B cell (primary cell): ENCODE measurements at regions not wholly inside any gene's neighbourhood (a gene's known extent, or its start where the extent isn't known, plus 50 kb on each side); places are given as distances from the start of the nearest gene placed in this dataset.

ENCODE experiments used
- ATAC-seq: fragments of 200-7000 bp; cut with Tn5 transposase; one replicate; pipeline ENCODE4 v1.10.0; 2021; ENCODE audit warnings: low read depth, mild to moderate bottlenecking, moderate number of reproducible peaks, moderate library complexity
- CTCF ChIA-PET: fragments of 350-600 bp; sonication (Branson Sonifier 250); formaldehyde crosslinking; loops from one replicate; lab custom pipeline; 2021; ENCODE audit warnings: antibody characterized with exemption, inconsistent platforms; lab: Charles Lee
- POLR2A ChIA-PET: fragments of 350-600 bp; sonication (Branson Sonifier 250); formaldehyde crosslinking; loops from one replicate; lab custom pipeline; 2021; ENCODE audit warnings: antibody characterized with exemption; lab: Charles Lee
- DNase-seq: peaks from one replicate; pipeline ENCODE4 v3.0.0; 2013
- H2AFZ ChIP-seq: 2 replicates; pipeline ENCODE4 v1.6.1; 2012; ENCODE audit warnings: mild to moderate bottlenecking, low read depth, low read length; ENCODE audit not compliant: insufficient read depth, poor library complexity, severe bottlenecking
- H3K27ac ChIP-seq, 2 donors: 1 replicate in 1 of 2; 2 replicates in 1 of 2; pipeline ENCODE4 v1.5.1; 2012 to 2013; ENCODE audit warnings: low read length in 2 of 2, mild to moderate bottlenecking in 2 of 2, moderate library complexity in 1 of 2
- H3K27me3 ChIP-seq, 4 experiments: fragments of 200-600 bp in 1 of 4; sonication (generic) in 1 of 4; replicated peaks in 1 of 4; 1 replicate in 2 of 4; 2 replicates in 2 of 4; pipeline versions ENCODE4 v1.6.1 to v1.7.0; 2013 to 2016; ENCODE audit warnings: low read length in 3 of 4, mild to moderate bottlenecking in 2 of 4, mixed read lengths in 1 of 4, moderate library complexity in 1 of 4; ENCODE audit not compliant: insufficient read depth in 4 of 4, control insufficient read depth in 3 of 4; ENCODE audit errors: control extremely low read depth in 1 of 4
- H3K36me3 ChIP-seq, 2 experiments: replicated peaks in 1 of 2; 1 replicate in 1 of 2; 2 replicates in 1 of 2; pipeline versions ENCODE4 v1.6.1 to v1.7.1; 2013; ENCODE audit warnings: low read length in 1 of 2; ENCODE audit not compliant: insufficient read depth in 2 of 2, control insufficient read depth in 1 of 2; ENCODE audit errors: control extremely low read depth in 1 of 2, extremely low read depth in 1 of 2
- H3K4me1 ChIP-seq, 2 donors: fragments of 200-600 bp in 1 of 2; sonication (generic) in 1 of 2; 1 replicate in 1 of 2; 2 replicates in 1 of 2; pipeline versions ENCODE4 v1.5.1 to v1.6.1; 2013 to 2017; ENCODE audit warnings: low read length in 2 of 2; ENCODE audit not compliant: control insufficient read depth in 2 of 2, insufficient read depth in 2 of 2
- H3K4me2 ChIP-seq: replicated peaks from 2 replicates; pipeline ENCODE3; 2012; ENCODE audit warnings: mild to moderate bottlenecking, low read depth, low read length; ENCODE audit not compliant: poor library complexity, severe bottlenecking
- H3K4me3 ChIP-seq, 5 experiments: fragments of 200-600 bp in 1 of 5; sonication (generic) in 1 of 5; 1 replicate in 3 of 5; 2 replicates in 2 of 5; pipeline versions ENCODE4 v1.5.1 to v1.7.0; 2011 to 2016; ENCODE audit warnings: low read length in 4 of 5, mild to moderate bottlenecking in 4 of 5, low read depth in 2 of 5, control low read depth in 1 of 5, moderate library complexity in 1 of 5; ENCODE audit not compliant: insufficient read depth in 1 of 5; ENCODE audit errors: control extremely low read depth in 1 of 5, extremely low read depth in 1 of 5
- H3K79me2 ChIP-seq: fragments of 200-600 bp; sonication (generic); one replicate; pipeline ENCODE4 v1.6.0; 2016; ENCODE audit warnings: low read length; ENCODE audit not compliant: control insufficient read depth, insufficient read depth
- H3K9ac ChIP-seq: fragments of 200-600 bp; sonication (generic); 2 replicates; pipeline ENCODE4 v1.6.1; 2017; ENCODE audit warnings: mild to moderate bottlenecking, low read length, moderate library complexity
- H3K9me3 ChIP-seq, 3 donors: one replicate each; pipeline versions ENCODE4 v1.6.1 to v1.7.1; 2013; ENCODE audit warnings: low read length in 2 of 3; ENCODE audit not compliant: control insufficient read depth in 2 of 3, insufficient read depth in 1 of 3; ENCODE audit errors: control extremely low read depth in 1 of 3
- H4K20me1 ChIP-seq: 2 replicates; pipeline ENCODE4 v1.6.0; 2012; ENCODE audit warnings: mild to moderate bottlenecking, low read length; ENCODE audit not compliant: insufficient read depth, control insufficient read depth, poor library complexity, severe bottlenecking
- H3K27ac Mint-ChIP-seq: one replicate; pipeline ENCODE4 v1.8.0; 2021; ENCODE audit warnings: mixed read lengths
- H3K27me3 Mint-ChIP-seq: one replicate; pipeline ENCODE4 v1.8.0; 2021; ENCODE audit warnings: mixed read lengths
- H3K4me1 Mint-ChIP-seq: one replicate; pipeline ENCODE4 v1.8.0; 2021; ENCODE audit warnings: mixed read lengths
- H3K4me3 Mint-ChIP-seq: one replicate; pipeline ENCODE4 v1.8.0; 2021; ENCODE audit warnings: mixed read lengths
- H3K9me3 Mint-ChIP-seq: one replicate; pipeline ENCODE4 v1.8.0; 2022; ENCODE audit warnings: mixed read lengths; ENCODE audit not compliant: insufficient read depth
- EZH2 ChIP-seq: IDR thresholded peaks from 2 replicates; pipeline ENCODE4 v1.6.1; 2012; ENCODE audit warnings: borderline replicate concordance, low read depth, mild to moderate bottlenecking, moderate library complexity, low read length; ENCODE audit not compliant: insufficient read depth, poor library complexity, severe bottlenecking
- WGBS: methylation state at CpG from one replicate; pipeline ENCODE4 v1.1.5; 2013; ENCODE audit warnings: missing lambda C conversion rate; ENCODE audit not compliant: insufficient coverage; 5-methylcytosine and 5-hydroxymethylcytosine counted together
- intact Hi-C: fragments of 100-400 bp; cut with micrococcal nuclease; formaldehyde crosslinking; loops from one replicate; pipeline ENCODE4 v1.10.0; 2022
- TF ChIP-seq, protein P1 (sequence below): fragments of 200-600 bp; IDR thresholded peaks from one replicate; pipeline ENCODE4 v1.8.0; 2022; ENCODE audit warnings: antibody characterized with exemption, mild to moderate bottlenecking

DNA sequence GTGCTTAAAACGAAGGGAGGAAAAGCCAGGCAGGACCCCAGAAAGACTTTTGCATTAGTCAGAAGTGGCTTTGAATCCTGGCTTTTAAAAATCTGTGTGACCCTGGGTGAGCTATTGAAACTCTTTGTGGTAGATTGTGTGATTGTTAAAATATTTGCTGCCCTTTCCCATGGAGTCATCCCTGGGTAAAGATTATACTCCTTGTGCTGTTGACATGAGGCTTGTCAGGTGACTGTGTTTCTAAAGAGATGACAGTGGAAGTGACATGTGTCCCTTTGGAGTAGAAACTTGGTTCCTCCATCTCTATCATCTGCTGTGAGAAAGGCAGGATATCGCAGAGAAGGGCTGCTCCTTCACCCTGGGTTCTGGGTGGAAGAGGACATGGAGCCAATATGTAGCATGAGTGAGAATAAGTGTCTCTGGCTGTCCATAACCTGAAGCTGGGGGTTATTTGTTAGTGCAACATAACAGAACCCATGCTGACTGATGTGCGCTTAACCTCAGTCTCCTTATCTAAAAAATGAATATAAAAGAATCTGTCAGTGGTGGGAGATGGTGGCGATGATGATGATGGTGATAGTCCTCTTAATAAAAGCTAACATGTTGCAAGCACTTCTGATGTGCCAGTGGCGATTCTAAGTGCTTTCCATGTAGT is 187.6 kb downstream of the RHOU start:
- 86% methylated on average over 1 of the region's 5 CpGs for WGBS
- no peak overlapping the region for H2AFZ ChIP-seq
- Mint-ChIP-seq H3K27ac (no peak overlapping the region), H3K4me1 (no peaks in the 10 kb centered on the region), H3K4me3 (no peak overlapping the region), H3K9me3 (no peaks in the 10 kb centered on the region), H3K27me3 (peaks cover 2% of the 10 kb centered on the region)
- no peak for ATAC-seq
- peaks cover 0 to 3% (median 0%) of the 10 kb centered on the region in 4 experiments for H3K27me3 ChIP-seq
- no peaks in the 10 kb centered on the region for H3K79me2 ChIP-seq
- no peak for DNase-seq
- no peaks in the 10 kb centered on the region for H3K36me3 ChIP-seq
- intact Hi-C loops: no loop called here
- no peak overlapping the region for H3K9ac ChIP-seq
- CTCF ChIA-PET: no interaction called here
- no peak overlapping the region for H3K4me2 ChIP-seq
- no peaks in the 10 kb centered on the region for H4K20me1 ChIP-seq
- peaks cover 0 to 5% (median 0%) of the 10 kb centered on the region in 3 donors for H3K9me3 ChIP-seq
- no peak overlapping the region for H3K4me3 ChIP-seq
- POLR2A ChIA-PET: no interaction called here
- no peak for TF ChIP-seq EZH2
- no peaks in the 10 kb centered on the region for H3K4me1 ChIP-seq
- H3K27ac ChIP-seq: no peak overlapping the region

DNA sequence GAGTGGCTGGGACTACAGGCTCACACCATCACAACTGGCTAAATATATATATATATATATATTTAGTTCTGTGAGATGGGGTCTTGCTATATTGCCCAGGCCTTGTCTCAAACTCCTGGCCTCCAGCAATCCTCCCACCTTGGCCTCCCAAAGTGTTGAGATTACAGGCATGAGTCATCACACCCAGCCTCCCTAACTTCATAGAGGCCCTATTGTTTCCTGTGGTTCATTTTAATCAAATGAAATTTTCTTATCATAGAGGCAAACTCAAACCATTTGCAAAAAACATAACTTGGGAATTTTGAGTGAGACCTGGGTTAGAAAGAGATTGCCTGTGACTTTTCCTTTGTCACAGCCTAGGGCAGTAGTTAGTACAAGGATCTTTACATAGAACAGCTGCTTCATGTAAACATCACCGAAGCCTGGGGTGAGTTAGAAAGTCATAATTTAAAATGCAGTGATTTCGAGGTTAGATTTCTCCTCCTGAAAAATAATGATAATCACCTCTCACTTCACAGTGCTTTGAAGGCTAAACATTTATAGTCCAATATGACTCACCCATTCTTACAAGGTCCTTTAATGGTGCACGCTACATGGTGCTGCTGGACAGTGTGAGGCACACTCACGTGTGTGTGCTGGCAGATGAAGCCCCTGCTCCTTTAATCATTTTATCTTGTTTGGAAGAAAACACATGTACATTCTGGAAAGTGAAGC is 188.9 kb downstream of the RHOU start:
- no peak overlapping the region for H3K9ac ChIP-seq
- no peak overlapping the region for H3K27ac Mint-ChIP-seq
- no peak overlapping the region for H3K4me2 ChIP-seq
- H3K9me3 ChIP-seq: peaks cover 0 to 12% (median 0%) of the 10 kb centered on the region in 3 donors
- H3K4me3 Mint-ChIP-seq: no peak overlapping the region
- H3K27me3 Mint-ChIP-seq: peaks cover 2% of the 10 kb centered on the region
- ATAC-seq: no peak
- no peaks in the 10 kb centered on the region for H3K9me3 Mint-ChIP-seq
- no CpG with 5 or more reads among the region's 4 CpGs for WGBS
- H3K4me3 ChIP-seq: no peak overlapping the region
- no peaks in the 10 kb centered on the region for H3K4me1 Mint-ChIP-seq
- H4K20me1 ChIP-seq: no peaks in the 10 kb centered on the region
- POLR2A ChIA-PET: no interaction called here
- H2AFZ ChIP-seq: no peak overlapping the region
- H3K27ac ChIP-seq: no peak overlapping the region
- H3K79me2 ChIP-seq: no peaks in the 10 kb centered on the region
- peaks cover 0 to 3% (median 0%) of the 10 kb centered on the region in 4 experiments for H3K27me3 ChIP-seq
- no peak for DNase-seq
- TF ChIP-seq, protein P1, sequence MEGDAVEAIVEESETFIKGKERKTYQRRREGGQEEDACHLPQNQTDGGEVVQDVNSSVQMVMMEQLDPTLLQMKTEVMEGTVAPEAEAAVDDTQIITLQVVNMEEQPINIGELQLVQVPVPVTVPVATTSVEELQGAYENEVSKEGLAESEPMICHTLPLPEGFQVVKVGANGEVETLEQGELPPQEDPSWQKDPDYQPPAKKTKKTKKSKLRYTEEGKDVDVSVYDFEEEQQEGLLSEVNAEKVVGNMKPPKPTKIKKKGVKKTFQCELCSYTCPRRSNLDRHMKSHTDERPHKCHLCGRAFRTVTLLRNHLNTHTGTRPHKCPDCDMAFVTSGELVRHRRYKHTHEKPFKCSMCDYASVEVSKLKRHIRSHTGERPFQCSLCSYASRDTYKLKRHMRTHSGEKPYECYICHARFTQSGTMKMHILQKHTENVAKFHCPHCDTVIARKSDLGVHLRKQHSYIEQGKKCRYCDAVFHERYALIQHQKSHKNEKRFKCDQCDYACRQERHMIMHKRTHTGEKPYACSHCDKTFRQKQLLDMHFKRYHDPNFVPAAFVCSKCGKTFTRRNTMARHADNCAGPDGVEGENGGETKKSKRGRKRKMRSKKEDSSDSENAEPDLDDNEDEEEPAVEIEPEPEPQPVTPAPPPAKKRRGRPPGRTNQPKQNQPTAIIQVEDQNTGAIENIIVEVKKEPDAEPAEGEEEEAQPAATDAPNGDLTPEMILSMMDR: no peak
- TF ChIP-seq EZH2: no peak
- CTCF ChIA-PET: no interaction called here
- intact Hi-C loops: no loop called here
- no peaks in the 10 kb centered on the region for H3K4me1 ChIP-seq
- no peaks in the 10 kb centered on the region for H3K36me3 ChIP-seq
